ENCODE measurements at regions not wholly inside any gene's neighbourhood (a gene's known extent, or its start where the extent isn't known, plus 50 kb on each side); places are given as distances from the start of the nearest gene placed in this dataset.
"Not testable (repeated sequence)": the region's sequence is repeated elsewhere in the genome, so short reads cannot be mapped to it uniquely, and the experiment has no call there.

DNA sequence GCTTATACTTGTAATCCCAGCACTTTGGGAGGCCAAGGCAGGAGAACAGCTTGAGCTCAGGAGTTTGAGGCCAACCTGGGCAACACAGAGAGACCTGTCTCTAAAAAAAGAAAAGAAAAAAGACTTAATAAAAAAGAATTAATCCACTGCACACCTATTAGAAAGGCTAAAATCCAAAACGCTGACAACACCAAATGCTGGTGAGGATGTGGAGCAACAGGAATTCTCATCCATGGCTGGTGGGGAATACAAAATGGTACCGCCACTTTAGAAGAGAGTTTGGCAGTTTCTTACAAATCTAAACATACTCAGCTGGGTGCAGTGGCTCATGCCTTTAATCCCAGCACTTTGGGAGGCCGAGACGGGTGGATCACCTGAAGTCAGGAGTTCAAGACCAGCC, 110.0 kb upstream of the NDUFV2 start:
- not testable (repeated sequence) for DNase-seq (ENCODE audit: low spot score)

DNA sequence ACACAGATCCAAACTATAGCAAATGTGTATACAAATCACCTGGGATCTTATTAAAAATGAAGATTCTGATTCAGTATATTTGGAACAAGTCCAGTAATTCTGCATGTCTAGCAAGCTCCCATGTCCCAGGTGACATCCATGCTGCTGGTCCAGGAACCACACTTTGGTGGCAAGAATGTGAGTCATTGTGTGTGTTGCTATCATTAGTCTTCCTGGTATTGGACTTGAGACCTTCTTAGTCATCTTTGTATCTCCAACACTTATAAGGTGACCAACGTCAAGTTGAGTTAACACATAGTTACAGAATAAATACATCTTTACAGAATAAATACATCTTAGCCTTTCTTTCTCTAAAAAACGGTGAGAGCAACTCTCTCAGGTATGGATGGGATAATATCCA, 107.9 kb upstream of the NDUFV2 start:
- DNase-seq (ENCODE audit: low spot score): no peak

DNA sequence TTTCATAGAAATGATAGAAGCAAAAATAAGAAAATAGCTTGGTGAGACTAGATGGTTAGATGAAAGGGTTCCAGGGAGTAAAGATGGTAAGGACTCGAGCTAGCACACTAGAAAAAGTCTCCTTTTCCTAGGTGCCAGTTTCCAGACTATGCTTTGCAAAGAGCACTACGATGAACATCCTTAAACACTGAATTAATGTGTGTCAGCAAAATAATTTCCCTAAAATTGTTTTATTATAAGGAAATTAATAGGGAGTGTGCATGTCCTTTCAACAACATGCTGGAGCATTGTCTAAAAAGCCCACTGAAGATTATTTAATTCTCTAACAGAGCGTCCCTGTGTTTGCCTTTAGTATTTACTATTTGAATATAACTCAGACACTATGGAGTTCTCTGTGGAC, 107.4 kb upstream of the NDUFV2 start:
- no peak for DNase-seq (ENCODE audit: low spot score)

DNA sequence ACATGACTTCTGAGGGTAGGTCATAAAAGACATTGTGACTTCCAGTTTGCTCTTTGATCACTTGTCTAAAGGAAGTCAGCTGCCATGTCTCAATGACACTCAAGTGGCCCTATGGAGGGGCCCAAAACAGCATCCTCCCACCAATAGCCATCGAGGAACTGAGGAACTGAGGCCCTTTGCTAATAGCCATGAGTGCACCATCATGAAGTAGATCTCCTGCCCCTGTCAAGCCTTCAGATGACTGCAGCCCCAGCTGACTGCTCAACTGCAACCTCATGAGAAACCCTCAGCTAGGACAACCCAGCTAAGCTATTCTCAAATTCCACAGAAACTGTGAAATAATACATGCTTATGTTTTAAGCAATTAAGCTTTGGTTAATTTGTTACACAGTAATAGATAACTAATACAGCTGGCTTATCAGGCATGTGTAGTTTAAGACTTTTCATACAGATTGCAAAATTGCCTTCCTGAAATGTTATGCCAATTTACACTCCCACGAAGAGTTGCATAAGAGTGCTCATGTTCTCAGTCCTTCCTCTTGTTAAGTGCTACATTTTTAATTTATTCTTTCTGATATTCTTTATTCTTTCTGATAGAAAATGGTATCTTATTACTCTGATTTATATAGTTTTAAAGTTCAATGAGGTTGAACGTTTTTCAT, 105.6 kb upstream of the NDUFV2 start:
- DNase-seq (ENCODE audit: low spot score): no peak

DNA sequence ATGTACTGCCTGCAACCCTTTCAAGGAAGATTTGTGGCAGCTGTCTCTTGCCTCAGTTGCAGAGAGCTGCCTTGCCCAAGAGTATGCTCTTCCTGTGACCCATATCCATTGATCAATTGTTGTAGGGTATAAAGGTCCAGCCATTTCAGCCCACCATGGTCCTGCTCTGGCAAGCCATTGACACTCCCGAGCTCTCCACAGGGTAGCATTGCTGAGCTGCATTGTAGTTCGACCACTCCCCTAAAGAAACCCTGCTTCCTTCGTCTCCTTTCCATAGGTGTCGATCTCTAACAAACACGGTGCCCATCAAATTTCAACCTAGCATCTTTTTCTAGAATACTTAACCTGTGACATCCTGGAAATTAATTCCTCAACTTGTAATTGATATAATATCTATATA, 104.9 kb upstream of the NDUFV2 start:
- no peak for DNase-seq (ENCODE audit: low spot score)

DNA sequence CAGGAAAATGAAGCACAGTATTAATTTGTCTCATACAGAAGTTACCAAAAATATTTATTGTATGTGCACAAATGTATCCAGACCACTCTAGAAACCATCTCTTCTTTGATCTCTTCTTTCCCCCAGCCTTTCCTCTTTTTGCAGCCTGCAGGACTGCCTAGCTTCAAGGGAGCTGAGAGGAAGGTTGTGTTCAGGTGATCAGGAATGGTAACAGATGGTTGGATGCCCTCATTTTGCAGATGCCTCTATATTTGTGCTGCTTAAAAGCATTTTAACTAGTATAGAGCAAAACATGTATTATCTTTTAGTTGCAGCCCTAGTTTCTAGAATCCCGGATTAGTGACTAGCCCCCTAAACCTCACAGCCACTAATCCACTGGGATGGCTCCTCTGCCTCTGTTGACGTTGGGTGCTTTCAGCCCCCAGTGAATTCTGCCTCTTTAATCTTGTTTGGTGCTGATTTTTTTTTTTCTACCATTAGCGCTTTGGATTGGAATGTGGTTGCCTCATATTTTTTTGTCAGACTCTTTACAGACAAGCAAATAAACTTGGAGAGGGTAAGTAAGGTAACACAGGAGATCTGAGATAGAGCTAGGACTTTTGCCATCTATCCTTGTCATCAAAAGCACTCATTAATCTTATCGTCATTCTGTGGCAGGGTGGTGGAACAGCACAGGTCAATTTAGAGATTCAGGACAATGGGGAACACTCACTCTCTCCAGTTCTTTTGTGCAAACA, 103.8 kb upstream of the NDUFV2 start:
- no peak for DNase-seq (ENCODE audit: low spot score)

DNA sequence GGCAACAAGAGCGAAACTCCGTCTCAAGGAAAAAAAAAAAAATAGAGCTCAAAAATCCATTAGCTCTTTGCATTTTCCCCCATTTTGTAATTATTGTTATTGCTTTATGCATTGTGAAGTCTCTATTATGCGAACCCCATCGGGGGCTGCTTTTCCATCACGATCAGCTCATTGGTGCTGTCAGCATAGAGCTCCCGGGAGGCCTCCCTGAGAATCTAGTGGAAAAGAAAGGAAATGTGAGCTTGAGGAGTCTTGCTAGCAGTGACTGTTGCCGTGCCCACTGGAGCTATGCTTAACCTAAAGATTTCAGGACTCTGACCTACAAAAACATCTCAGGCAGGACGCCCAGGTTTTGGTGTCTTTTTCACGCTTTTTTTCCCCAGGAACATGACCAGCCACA, 102.6 kb upstream of the NDUFV2 start:
- no peak for DNase-seq (ENCODE audit: low spot score)

DNA sequence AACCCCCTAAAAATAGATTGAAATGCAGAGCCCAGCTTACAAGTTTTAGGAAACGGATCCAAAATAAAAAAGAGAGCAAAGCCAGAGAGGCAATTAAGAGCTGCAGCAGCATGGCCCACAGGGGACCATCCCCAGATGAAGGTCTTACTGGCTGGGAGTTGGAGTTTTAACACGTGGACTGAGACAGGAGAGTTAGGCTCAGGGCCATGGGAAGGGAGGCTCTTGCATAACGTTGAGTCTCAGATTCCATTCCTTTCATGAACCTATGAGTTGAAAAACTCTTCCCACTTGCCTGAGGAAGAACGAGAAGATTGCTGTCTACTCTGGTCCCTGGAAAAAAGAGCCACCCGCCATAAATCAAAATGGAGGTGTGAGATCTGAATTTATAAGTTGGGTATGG, 101.8 kb upstream of the NDUFV2 start:
- DNase-seq (ENCODE audit: low spot score): no peak

DNA sequence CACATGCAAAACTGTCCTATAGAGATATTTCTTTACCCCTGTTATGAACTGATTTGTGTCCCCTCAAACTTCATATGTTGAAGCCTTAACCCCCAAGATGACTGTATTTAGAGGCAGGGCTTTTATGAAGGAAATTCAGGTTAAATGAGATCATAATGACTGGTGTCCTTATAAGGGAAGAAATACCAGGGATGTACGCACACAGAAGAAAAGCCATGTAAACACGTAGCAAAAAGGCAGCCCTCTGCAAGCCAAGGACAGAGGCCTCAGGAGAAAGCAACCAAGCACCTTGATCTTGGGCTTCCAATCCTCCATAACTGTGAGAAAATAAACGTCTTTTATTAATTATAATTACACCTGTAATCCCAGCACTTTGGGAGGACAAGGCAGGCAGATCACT, 101.3 kb upstream of the NDUFV2 start:
- DNase-seq (ENCODE audit: low spot score): no peak

DNA sequence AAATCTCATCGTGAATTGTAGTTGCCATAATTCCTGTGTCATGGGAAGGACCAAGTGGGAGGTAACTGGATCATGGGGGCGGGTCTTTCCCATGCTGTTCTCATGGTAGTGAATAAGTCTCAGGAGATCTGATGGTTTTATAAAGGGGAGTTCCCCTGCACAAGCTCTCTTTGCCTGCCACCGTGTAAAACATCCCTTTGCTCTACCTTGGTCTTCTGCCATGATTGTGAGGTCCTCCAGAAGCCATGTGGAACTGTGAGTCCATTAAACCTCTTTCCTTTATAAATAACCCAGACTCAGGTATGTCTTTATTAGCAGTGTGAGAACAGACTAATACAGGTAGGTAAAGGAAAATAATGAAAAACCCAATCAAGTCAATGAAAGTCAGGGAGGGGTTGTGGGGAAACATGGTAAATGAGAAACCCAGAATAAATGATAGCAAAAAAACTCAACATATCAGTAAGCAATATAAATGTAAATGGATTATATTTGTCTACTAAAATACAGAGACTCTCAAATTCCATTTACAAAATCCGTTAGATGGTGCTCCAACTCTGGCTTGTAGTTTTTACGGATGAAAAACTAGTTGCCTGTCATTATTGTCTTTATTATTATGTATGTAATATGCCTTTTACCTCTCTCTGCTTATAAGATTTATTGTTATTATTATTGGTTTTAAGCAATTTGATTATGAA, 98.9 kb upstream of the NDUFV2 start:
- no peak for DNase-seq (ENCODE audit: low spot score)

DNA sequence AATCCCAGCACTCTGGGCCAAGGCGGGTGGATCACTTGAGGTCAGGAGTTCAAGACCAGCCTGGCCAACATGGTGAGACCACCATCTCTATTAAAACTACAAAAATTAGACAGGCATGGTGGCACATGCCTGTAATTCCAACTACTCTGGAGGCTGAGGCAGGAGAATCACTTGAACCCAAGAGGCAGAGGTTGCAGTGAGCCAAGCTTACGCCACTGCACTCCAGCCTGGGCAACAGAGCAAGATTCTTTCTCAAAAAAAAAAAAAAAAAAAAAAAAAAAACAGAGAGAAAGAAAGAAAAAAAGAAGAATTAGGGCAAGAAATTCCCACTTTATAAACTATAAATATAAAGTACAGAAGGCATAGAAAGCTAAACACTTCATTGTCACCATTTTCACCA, 98.2 kb upstream of the NDUFV2 start:
- not testable (repeated sequence) for DNase-seq (ENCODE audit: low spot score)

DNA sequence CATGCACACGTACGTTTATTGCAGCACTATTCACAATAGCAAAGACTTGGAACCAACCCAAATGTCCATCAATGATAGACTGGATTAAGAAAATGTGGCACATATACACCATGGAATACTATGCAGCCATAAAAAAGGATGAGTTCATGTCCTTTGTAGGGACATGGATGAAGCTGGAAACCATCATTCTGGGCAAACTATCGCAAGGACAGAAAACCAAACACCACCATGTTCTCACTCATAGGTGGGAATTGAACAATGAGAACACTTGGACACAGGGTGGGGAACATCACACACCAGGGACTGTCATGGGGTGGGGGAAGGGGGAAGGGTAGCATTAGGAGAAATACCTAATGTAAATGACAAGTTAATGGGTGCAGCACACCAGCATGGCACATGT, 94.8 kb upstream of the NDUFV2 start:
- not testable (repeated sequence) for DNase-seq (ENCODE audit: low spot score)

DNA sequence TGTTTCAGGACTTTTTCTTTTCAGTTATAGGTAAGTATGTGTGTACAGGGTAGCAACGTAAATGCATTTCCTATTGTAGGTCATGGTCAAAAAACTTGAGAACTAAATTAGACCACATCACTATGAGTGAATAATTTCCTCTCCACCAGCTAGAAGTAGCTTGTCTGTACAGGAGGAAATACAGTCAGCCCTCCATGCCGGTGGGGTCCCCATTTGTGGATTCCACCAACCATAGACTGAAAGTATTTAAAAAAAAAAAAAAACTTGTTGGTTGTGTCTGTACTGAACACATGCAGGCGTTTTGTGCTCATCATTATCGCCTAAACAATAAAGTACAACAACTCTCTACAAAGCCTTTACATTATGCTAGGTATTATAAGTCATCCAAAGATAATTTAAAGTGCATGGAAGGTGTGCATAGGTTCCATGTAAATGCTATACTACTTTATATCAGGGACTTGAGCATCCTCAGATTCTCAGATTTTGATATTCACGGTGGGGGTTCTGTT, 94.2 kb upstream of the NDUFV2 start:
- no peak for DNase-seq (ENCODE audit: low spot score)

DNA sequence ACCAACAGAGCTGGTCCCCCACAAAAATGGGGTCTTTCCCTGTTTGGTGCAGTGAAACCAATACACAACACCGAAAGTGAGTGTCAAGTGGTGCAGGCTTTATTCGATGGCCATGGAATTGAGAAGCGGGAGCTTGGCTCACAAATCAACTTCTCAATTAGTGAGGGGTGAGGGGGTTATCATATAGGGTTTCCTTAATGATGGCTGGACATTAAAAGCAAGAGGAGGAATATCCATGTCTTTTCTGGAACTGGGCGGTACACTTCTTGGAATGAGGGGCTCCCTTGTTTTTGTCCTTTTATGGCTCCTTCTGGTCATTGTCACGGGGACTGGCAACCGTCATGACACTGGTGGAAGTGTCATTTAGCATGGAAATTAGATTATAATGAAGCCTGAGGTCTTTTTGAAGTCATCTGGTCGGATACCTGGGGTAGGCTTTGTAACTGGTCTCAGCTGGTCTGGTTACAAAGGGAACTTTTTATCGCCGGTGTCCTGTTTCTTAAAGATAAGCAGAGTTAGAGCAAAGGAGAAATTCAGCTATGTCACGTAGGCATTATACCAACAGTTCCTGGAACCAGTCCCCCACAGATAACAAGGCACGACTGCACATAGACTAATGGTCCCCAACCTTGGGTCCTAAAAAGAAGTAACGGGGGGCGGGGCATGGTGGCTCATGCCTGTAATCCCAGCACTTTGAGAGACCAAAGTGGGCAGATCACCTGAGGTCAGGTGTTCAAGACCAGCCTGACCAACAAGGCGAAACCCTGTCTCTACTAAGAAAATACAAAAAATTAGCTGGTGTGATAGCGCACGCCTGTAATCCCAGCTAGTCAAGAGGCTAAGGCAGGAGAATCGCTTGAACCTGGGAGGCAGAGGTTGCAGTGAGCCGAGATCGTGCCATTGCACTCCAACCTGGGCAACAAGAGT, 93.5 kb upstream of the NDUFV2 start:
- DNase-seq (ENCODE audit: low spot score): no peak

DNA sequence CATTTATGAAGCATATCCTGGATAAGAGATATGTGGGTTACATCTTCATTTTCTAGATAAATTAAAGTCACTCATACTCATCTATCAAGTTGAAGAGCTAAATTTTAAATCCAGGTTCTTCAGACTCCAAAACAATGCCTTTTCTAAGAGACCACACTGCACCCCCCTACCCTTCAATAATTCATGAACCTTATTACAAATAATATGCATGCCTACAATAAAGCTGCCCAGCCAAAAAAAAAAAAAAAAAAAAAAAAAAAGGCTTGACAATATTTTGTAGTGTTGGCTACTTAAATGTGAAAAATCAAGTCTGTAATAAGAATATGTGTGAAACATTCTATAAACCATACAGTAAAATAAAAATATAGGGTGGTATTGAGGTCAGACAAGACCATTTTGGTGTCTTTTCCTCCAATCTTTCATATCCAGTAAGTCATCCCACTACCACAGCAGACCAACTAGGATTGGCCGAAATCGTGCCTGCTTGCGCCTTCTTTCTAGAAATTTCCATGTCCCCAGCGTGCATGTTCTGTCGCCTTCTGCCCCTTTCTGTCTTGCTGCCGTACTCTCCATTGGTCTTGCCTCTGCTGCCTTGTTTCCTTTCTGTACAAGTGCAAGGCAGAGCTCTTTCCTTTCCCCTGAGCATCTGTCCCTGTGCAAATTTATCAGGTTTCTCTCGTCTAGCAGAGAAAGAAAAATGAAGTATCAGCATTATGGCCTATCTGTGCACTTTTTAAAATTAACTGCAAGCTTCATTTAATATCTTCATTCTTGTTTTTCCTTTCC, 92.6 kb upstream of the NDUFV2 start:
- no peak for DNase-seq (ENCODE audit: low spot score)

DNA sequence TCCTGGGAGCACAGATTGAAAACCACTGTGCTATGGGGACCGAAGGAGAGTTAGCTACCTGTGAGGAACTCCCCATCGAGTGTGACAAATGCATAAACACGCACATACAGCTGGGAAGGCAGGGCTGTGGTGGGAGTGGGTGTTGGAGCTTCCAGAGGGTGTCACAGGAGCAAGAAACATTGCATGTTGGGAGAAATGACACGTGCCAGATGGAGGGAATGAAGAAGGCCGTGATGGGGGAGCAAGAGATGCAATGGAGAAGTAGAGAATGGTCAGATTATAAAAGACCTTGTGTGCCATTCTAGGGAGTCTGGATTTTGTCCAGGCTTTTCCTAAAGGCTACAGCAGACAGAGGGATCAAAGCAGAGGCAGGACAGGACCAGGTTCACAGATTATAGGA, 91.1 kb upstream of the NDUFV2 start:
- no peak for DNase-seq (ENCODE audit: low spot score)

DNA sequence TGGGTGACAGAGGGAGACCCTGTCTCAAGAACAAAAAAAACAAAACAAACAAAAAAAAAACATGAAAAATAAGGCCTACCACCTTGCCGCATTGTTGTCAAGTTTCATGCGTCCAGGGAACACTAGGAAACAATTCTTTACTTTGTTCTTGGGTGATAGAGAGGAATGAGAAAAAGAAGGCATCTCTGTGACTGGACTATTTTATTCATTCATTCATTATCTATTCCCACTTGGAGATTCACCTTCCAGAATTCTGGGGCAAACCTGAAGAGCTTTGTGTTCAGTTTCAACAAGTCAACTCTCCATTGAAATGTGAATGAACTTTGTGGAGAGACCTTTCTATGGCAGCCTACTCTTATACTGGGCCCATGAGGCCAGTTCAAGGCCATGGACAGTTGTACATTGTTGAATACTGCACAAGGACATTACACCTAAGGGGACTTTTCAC, 88.5 kb upstream of the NDUFV2 start:
- no peak for DNase-seq (ENCODE audit: low spot score)

DNA sequence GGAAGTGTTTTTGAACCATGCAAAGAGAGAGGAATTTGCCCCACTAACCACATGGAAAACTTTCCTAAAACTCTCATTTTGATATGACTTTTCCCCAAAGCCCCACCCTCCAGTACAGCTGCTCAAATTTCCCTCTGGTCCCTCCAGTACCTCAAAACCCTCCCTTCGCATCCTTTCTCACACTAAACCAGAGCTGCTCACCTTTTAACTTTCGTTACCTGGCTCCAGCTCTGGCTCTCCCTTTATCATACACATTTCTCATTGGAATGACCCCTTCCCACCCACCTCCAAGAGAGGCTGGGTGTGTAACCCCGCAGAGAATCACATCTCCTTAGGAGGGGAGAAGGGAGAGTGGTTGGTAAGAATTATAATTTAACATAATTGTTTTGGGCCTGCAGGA, 86.8 kb upstream of the NDUFV2 start:
- no peak for DNase-seq (ENCODE audit: low spot score)

DNA sequence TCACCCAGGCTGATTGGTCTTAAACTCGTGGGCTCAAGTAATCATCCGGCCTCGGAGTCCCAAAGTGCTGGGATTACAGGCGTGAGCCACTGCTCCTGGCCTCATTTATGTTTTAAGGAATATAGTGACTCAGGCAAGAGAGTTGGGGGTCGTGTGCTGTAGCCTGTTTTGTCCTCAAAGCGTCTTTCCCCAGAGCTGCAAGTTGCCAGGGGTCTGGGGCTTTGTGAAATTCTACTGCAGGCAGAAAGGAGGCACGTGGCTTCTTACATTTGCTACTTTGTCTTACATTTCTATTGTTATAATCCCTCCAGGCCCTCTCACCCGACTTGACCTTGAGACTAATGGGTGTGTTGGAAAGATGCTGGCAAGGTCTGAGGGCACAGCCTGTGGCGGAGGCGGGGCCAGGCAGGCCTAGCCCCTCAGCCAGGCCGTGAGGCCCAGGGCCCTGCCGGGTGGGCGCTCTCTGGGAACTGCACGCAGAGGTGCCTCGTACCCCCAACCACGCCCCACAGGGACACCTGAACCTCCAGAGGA, 85.8 kb upstream of the NDUFV2 start:
- no peak for DNase-seq (ENCODE audit: low spot score)

DNA sequence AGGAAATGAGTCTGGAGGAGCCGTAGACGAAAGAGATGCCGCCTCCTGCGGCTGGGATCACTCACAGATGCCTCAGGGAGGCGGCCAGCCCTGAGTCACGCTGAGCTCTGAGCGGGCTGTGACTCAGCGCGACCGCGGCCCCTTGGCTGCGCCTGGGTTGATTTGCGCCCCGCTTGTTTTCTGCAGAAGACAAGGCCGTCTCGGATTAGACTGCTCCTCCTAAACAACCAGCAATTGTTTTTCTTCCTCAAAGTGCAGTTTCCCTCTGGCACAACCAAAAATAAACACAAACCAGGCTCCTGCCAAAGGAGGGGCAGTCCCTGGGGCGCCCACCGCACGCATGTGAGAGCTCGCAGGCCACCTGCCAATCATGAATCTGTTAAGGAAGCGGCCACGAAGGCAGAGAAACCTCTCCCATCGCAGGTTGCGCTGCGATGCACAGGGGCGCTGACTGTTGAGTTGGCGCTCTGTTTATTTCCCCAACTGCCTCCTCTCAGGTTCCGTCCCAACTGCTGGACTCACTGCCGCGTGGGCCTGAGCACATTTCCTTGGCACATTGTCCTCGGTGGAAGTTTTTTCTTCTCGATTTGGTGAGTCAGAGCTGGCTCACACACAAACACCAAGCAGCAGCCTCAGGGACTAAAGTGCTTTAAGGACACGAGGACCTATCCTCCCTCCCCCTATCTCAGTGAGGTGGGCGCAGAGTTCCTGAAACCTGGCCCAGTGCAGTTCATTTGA, 85.2 kb upstream of the NDUFV2 start:
- peak; percentile 74 for DNase-seq (ENCODE audit: low spot score)

Data from ecto neural progenitor cell (in vitro differentiated cells).